Left lung (tissue), 4 donors: ENCODE measurements at regions not wholly inside any gene's neighbourhood (a gene's known extent, or its start where the extent isn't known, plus 50 kb on each side); places are given as distances from the start of the nearest gene placed in this dataset.
A peak's percentile ranks its signal among the peaks of the same experiment; 100 is the strongest.

Experiments used
- ATAC-seq: fragments of 200-7000 bp; cut with Tn5 transposase; one replicate; pipeline ENCODE4 v1.9.1; 2020; ENCODE audit warnings: moderate library complexity
- DNase-seq, 4 donors: peaks; one replicate each; pipeline ENCODE4 v3.0.0-alpha.2; 2013 to 2020
- H3K27ac ChIP-seq, 2 donors: fragments of 200-600 bp; sonication (generic) in 1 of 2; one replicate each; pipeline versions ENCODE4 v1.5.0 to v1.8.0; 2020 to 2021
- H3K27me3 ChIP-seq, 2 donors: fragments of 200-600 bp; sonication (generic) in 1 of 2; one replicate each; pipeline versions ENCODE4 v1.5.0 to v1.8.0; 2020 to 2021
- H3K36me3 ChIP-seq, 2 donors: fragments of 200-600 bp; sonication (generic) in 1 of 2; one replicate each; pipeline versions ENCODE4 v1.5.0 to v1.8.0; 2020 to 2021
- H3K4me1 ChIP-seq, 2 donors: fragments of 200-600 bp; one replicate each; pipeline ENCODE4 v1.8.0; 2021
- H3K4me3 ChIP-seq, 2 donors: fragments of 200-600 bp; sonication (generic) in 1 of 2; one replicate each; pipeline versions ENCODE4 v1.5.0 to v1.8.0; 2020 to 2021; ENCODE audit warnings: mild to moderate bottlenecking in 1 of 2
- H3K9me3 ChIP-seq, 2 donors: fragments of 200-600 bp; sonication (generic) in 1 of 2; one replicate each; pipeline versions ENCODE4 v1.5.0 to v1.8.0; 2020 to 2021
- CTCF ChIP-seq, 2 donors: fragments of 200-600 bp; sonication (generic) in 1 of 2; IDR thresholded peaks; one replicate each; pipeline versions ENCODE4 v1.5.0 to v1.8.0; 2021; ENCODE audit warnings: antibody characterized with exemption in 2 of 2
- intact Hi-C, 2 donors: fragments of 100-400 bp; cut with DNase I; formaldehyde crosslinking; loops; one replicate each; pipeline versions ENCODE4 v1.11.2 to v1.14.2; 2022
- donor health status: DM: no; HTN: yes; CAD: no.
- donor health status: DM: no; HTN: no; CAD: no.

- Histone ChIP-seq H3K27me3 (peaks cover 0 to 26% of the 10 kb centered on the region in 2 donors), H3K4me1 (peaks cover 0 to 23% of the 10 kb centered on the region in 2 donors), H3K4me3 (no peak overlapping the region), H3K36me3 (no peaks in the 10 kb centered on the region), H3K27ac (peak overlapping the region in 1 of 2 donors; percentile 26), H3K9me3 (no peaks in the 10 kb centered on the region)
- DNase-seq (no peak), ATAC-seq (no peak)
- no peak for TF ChIP-seq CTCF (IDR thresholded peaks at IDR 0.05)
- intact Hi-C loops = no loop called here
Measured at GRCh38 chr2:8454797-8455196, 227.1 kb upstream of the ID2 start.

GRCh38 chr2:8455236-8456150 lies 226.4 kb upstream of the ID2 start:
- peaks cover 0 to 23% of the 10 kb centered on the region in 2 donors for H3K4me1 ChIP-seq
- H3K4me3 ChIP-seq = no peak overlapping the region
- TF ChIP-seq CTCF (IDR thresholded peaks at IDR 0.05) = no peak
- H3K36me3 ChIP-seq = no peaks in the 10 kb centered on the region
- peak; percentile 13 for ATAC-seq
- H3K27ac ChIP-seq = peak overlapping the region; percentile 16 to 59
- no peaks in the 10 kb centered on the region for H3K9me3 ChIP-seq
- peaks cover 0 to 26% of the 10 kb centered on the region in 2 donors for H3K27me3 ChIP-seq
- intact Hi-C loops = no loop called here
- DNase-seq = no peak

DNA sequence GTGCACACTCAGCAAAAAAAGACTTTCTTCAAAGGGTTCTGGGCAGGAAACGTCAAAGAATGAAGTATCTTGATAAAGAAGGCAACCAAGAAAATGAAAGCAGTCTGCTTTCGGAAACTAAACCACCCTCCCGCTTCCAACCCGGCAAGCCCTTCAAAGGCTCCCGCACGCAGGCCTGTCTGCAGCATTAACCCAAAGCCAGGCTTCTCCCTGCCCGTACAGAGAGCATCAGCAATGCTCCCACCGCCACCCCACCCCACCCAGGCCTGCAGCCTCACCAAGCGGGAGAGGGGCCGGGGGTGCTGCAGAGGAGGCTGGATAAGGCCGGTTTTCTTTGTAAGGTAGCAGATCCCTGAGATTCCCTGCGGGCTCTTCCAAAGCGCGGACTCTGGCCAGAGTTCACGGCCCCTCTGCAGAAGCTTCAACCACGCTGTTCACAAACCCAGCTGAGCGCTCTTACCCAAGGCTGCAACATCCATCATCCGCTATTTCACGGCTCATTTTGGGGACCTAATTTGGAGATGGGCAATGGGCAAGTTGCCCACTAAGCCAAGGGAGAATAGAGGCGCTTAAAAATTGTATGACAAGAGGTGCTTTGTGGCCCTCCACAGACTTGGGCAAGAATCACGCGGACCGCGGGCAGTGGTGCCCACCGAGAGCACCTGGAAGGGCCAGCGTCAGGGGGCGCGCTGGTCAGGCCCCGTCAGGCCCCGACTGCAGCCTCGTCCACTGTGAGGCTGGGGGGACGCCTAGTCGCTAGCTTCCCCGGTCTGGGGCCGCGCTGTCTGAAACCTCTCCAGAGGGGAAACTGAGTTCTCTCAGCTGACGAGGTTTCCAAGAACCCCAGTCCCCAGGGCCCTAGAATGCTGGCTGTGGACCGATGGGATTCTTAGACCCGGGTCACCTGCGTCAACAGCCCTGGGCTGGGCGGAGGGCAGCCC lies 225.4 kb upstream of the ID2 start:
- Histone ChIP-seq H3K4me3 (peak overlapping the region in 1 of 2 donors; percentile 18), H3K4me1 (peaks cover 0 to 23% of the 10 kb centered on the region in 2 donors), H3K27ac (peak overlapping the region; percentile 16 to 59), H3K9me3 (no peaks in the 10 kb centered on the region), H3K27me3 (peaks cover 0 to 26% of the 10 kb centered on the region in 2 donors), H3K36me3 (no peaks in the 10 kb centered on the region)
- no peak for TF ChIP-seq CTCF (IDR thresholded peaks at IDR 0.05)
- ATAC-seq = no peak
- peak in 2 of 4 donors; percentile 22 to 75 for DNase-seq
- intact Hi-C loops = no loop called here

DNA sequence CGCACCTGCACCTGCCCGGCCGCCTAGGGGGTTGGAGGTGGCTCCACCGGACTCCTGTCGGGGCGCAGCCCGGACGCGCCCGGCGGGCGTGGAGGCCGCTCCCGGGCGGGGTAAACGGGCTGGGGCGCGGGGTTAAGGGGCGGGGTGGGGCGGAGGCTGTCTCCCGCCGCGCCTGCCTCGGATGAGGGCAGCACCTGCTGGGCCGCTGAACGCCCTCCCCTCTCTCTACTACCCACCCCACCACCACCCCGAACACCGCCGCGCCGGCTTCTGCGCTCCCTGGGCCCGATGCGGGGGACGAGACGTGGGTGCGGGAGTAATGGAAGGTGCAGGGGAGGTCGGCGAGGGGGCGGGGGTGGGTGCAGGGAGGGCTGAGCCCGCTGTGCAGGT lies 224.8 kb upstream of the ID2 start:
- DNase-seq = peak in 1 of 4 donors; percentile 85
- peak; percentile 80 for ATAC-seq
- H3K27ac ChIP-seq = peak overlapping the region in 1 of 2 donors; percentile 16
- no peaks in the 10 kb centered on the region for H3K36me3 ChIP-seq
- TF ChIP-seq CTCF (IDR thresholded peaks at IDR 0.05) = no peak
- H3K9me3 ChIP-seq = no peaks in the 10 kb centered on the region
- intact Hi-C loops = no loop called here
- peak overlapping the region in 1 of 2 donors; percentile 18 for H3K4me3 ChIP-seq
- peaks cover 0 to 26% of the 10 kb centered on the region in 2 donors for H3K27me3 ChIP-seq
- H3K4me1 ChIP-seq = peaks cover 0 to 23% of the 10 kb centered on the region in 2 donors
